ENCODE measurements at regions not wholly inside any gene's neighbourhood (a gene's known extent, or its start where the extent isn't known, plus 50 kb on each side); places are given as distances from the start of the nearest gene placed in this dataset.

DNA sequence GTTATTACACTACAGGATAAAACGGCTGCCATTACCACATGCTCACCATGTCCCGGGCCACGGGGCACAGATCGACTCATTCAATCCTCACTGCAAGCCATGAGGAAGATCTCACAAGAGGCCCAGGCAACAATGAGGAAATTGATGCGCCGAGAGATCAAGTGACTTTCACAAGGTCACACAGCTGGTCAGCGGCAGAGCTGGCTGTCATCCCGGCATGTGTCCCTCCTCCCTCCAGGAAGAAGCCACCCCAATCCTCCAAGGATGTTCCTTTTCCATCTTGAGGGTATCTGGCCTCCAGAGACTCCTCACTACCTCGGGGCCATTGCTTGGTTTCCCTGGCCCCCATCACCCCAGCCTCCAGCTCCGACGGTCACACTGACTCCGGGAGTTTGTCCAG lies 65.3 kb upstream of the GLI2 start:
- H3K4me3 ChIP-seq (ENCODE audit: insufficient read depth, low read depth, low read length) = no peak overlapping the region
- no peak for DNase-seq
- peaks cover 7% of the 10 kb centered on the region for H3K27me3 ChIP-seq (ENCODE audit: control insufficient read depth, insufficient read depth, low read length)
- no peaks in the 10 kb centered on the region for H3K36me3 ChIP-seq (replicated peaks; ENCODE audit: control insufficient read depth, insufficient read depth, low read length)

DNA sequence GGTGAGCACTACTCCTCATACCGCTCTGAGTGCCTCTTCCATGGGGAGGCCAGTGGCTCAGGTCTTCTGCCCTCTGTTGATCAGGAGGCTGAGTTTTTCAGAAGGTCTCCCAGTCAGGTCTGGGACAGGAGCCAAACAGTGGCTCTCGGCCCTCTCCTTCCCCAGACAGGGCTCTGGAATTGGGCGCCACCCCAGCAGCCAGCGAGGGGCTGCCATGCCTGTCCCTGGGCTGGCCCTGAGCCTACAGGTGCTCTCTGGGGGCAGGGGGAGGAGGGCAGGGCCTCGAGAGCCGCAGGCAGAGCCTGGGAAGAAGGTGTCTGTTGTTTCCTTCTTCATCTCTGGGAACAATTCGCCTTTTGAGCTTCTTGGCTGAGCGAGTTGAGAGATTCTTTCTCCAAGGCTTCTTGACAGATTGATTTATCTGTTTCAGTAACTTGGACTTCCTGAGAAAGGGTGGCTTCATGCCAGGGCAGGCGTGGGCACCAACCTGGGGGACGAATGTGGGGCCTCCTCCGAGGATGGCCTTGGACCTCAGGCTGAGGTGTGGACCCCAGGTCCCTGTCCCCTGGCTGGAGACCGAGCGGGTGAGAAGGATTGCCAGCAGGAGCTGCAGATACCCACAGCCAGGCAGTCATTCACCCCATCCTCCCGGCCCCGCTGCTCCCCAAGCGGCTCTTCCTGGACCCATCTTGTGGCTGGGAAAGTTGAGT lies 64.7 kb upstream of the GLI2 start:
- no peak for DNase-seq
- peaks cover 7% of the 10 kb centered on the region for H3K27me3 ChIP-seq (ENCODE audit: control insufficient read depth, insufficient read depth, low read length)

DNA sequence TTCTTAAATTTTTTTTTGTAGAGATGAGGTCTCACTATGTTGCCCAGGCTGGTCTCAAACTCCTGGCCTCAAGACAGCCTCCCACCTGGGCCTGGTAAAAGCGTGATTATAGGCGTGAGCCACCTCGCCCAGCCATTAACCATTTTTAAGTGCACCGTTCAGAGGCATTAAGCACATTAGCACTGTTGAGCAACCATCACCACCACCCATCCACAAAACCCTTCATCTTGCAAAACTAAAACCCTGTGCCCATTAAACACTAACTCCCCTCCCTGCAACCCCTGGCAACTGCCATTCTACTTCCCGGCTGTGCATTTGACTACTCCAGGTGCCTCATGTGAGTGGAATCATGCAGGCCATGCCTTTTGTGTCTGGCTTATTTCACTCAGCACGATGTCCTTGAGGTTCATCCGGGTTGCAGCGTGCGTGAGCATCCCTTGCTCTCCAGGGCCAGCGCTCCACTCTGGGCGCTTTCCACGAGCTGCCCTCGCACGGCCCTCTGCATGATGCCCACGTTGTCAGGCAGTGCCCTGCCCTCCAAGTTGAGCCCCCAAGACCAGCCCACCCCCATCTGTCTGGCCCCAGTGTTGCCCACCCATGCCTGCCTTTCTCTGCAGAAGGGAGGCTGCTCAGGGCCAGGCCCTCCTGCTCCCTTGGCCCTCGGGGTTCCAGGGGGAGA lies 63.0 kb upstream of the GLI2 start:
- H3K27me3 ChIP-seq (ENCODE audit: control insufficient read depth, insufficient read depth, low read length) = peaks cover 7% of the 10 kb centered on the region
- H3K36me3 ChIP-seq (replicated peaks; ENCODE audit: control insufficient read depth, insufficient read depth, low read length) = no peaks in the 10 kb centered on the region
- no peak overlapping the region for H3K4me3 ChIP-seq (ENCODE audit: insufficient read depth, low read depth, low read length)
- DNase-seq = no peak

More for the DNA sequence above, 64.7 kb upstream of the GLI2 start:
- H3K36me3 ChIP-seq (replicated peaks; ENCODE audit: control insufficient read depth, insufficient read depth, low read length) = no peaks in the 10 kb centered on the region
- H3K4me3 ChIP-seq (ENCODE audit: insufficient read depth, low read depth, low read length) = no peak overlapping the region

DNA sequence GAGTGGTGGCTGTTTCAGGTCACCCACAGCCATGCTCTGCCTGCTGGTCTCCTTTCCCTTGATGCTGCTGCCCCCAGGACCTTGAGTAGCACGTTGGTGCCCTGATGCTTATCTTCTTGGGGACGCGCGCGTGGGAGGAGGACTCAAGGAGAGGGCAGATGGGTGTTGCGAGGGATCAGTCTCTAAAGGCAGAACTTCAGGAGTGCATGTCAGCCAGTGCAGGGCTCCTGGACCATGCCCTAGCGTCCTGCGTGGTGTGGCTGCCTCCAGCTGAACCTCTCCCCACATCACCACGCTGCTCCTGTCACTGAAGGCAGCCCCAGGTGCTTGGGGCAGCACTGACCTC lies 62.5 kb upstream of the GLI2 start:
- peaks cover 7% of the 10 kb centered on the region for H3K27me3 ChIP-seq (ENCODE audit: control insufficient read depth, insufficient read depth, low read length)
- H3K36me3 ChIP-seq (replicated peaks; ENCODE audit: control insufficient read depth, insufficient read depth, low read length) = no peaks in the 10 kb centered on the region
- DNase-seq = no peak
- no peak overlapping the region for H3K4me3 ChIP-seq (ENCODE audit: insufficient read depth, low read depth, low read length)

DNA sequence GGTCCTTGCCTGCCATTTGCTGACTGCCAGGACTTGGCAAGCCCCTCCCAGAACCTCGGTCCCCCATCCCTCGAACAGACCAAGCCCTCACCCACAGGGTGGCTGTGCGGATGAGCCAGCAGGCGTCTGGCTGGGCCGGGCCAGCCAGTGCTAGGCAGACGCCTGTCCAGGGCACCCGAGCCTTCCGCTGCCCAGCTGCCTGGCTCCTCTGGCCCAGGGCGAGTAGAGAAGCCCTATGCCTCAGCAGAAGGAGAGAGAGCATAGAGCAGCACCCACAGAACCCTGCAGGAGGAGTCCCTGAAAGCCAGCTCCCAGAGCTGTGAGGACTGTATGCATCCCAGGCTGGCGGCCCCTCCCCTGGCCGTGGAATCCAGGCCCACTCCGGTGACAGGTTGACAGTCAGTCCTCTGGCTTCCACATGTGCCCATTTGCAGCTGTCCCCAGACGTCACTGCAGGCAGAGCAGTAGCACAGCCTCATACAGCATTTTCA lies 62.1 kb upstream of the GLI2 start:
- Histone ChIP-seq H3K36me3 (replicated peaks; ENCODE audit: control insufficient read depth, insufficient read depth, low read length) (no peaks in the 10 kb centered on the region), H3K27me3 (ENCODE audit: control insufficient read depth, insufficient read depth, low read length) (peaks cover 7% of the 10 kb centered on the region), H3K4me3 (ENCODE audit: insufficient read depth, low read depth, low read length) (no peak overlapping the region)
- DNase-seq = no peak

DNA sequence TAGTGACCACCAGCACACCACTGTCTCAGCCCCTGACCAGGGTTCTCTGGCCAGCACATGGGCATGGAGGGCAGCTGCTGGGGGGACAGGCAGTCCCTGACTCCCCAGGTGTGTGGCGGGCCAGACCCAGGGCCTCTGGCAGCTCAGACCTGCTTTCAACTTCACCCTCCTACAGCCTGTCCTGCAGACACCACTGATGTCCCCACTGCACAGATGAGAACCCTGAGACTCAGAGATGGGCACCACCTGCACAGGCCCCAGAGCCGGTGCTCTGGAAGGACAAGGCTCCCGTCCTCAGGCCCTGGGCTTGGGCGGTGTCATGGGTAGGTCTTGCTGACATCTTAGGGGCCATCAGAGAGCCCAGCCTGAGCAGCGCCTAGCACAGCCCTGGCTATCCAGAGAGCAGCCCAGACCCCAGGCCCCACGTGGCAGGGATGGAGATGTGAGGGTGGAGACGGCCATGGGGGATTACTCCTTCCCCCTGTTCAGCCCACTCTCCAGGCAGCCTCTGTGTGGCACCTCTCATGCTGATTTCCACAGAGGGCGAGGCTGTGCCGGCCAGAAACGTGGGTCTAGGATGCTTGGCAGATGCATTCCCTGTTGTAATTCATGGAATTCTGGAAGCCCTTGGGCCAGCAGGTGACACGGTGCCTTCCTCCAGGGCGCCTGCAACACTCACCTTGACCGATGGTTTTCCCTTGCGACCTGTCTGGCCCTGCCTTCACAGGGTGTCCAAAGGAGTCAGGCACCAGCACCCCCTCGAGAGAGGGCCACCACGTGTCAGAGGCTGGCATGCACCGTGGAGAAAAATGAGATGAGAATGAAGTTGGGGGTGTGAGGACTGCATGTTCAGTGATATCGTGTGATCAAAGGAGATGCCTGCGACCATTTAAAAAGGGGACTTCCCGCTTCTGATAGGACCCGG lies 61.2 kb upstream of the GLI2 start:
- Histone ChIP-seq H3K27me3 (ENCODE audit: control insufficient read depth, insufficient read depth, low read length) (peaks cover 7% of the 10 kb centered on the region), H3K4me3 (ENCODE audit: insufficient read depth, low read depth, low read length) (no peak overlapping the region), H3K36me3 (replicated peaks; ENCODE audit: control insufficient read depth, insufficient read depth, low read length) (no peaks in the 10 kb centered on the region)
- no peak for DNase-seq

DNA sequence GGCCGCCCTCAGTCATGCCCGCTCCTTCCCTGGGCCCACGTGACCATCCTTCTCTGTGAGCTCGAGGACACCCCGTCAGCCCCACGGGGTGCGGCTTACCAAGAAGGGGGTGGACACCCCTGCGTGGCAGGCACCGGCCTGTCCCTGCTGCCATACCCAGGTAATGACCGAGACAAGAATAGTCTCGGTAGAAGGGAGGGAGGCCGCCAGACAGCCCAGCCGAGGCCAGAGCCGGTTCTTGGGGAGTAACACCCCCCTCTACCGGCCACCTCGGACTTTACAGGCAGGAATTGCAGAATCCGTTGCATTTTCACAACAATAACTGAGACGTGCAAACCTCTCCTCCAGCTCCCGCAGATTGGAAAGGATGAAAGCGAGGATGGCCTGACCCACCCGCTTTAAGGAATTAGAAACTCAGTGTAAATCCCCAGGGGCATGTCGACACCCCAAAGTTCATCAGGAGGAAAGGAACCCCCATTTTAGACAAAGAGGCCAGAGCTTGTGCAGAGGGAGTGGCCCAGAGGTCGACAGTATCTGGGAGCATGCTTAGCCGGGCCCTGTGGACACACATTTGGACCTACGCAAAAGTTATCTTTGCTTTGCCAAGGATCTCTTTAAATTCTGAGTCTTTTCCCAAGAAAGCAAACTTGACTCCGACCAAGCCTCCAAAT lies 60.1 kb upstream of the GLI2 start:
- Histone ChIP-seq H3K36me3 (replicated peaks; ENCODE audit: control insufficient read depth, insufficient read depth, low read length) (no peaks in the 10 kb centered on the region), H3K27me3 (ENCODE audit: control insufficient read depth, insufficient read depth, low read length) (peaks cover 2% of the 10 kb centered on the region; the same call in 1 of the 2 replicates), H3K4me3 (ENCODE audit: insufficient read depth, low read depth, low read length) (no peak overlapping the region)
- DNase-seq = peak; percentile 95

DNA sequence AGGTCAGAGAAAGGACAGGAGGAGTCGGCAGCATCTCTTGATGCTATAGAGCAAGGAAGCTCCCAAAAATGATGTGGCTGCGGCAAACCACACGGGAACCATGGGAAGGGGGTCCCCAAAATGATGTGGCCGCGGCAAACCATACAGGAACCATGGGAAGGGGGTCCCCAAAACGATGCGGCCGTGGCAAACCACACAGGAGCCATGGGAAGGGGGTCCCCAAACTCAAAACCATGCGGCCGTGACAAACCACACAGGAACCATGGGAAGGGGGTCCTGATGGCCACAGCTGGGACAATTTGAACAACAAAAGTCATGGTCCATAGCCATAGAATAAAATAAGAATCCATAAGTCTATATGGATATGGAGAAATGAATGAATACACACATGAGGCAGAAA lies 58.4 kb upstream of the GLI2 start:
- no peak for DNase-seq
- Histone ChIP-seq H3K27me3 (ENCODE audit: control insufficient read depth, insufficient read depth, low read length) (peaks cover 1% of the 10 kb centered on the region; the same call in 1 of the 2 replicates), H3K4me3 (ENCODE audit: insufficient read depth, low read depth, low read length) (no peak overlapping the region), H3K36me3 (replicated peaks; ENCODE audit: control insufficient read depth, insufficient read depth, low read length) (no peaks in the 10 kb centered on the region)

DNA sequence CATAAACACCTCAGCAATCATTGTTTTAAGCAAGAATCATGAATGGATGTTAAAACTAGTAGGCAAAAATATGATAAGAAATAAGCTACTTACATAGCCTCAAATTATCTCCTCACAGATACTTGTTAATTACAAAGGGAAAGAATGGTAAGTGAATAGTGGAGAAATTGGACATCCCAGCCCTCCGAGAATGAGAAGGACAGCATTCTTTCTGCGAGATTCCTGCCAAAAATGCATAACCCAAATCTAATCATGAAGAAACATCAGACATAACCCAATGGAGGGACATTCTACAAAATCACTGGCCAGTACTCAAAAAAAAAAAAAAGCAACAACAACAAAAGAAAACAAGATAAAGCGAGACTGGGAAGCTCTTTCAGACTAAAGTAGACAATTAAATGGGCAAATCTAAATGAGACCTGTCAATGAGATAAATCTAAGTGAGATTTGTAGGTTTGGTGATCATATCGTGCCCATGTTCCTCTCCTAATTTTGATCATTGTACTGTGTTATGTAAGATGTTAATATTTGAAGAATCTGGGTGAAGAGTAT lies 57.9 kb upstream of the GLI2 start:
- no peaks in the 10 kb centered on the region for H3K36me3 ChIP-seq (replicated peaks; ENCODE audit: control insufficient read depth, insufficient read depth, low read length)
- peaks cover 1% of the 10 kb centered on the region; the same call in 1 of the 2 replicates for H3K27me3 ChIP-seq (ENCODE audit: control insufficient read depth, insufficient read depth, low read length)
- DNase-seq = no peak
- H3K4me3 ChIP-seq (ENCODE audit: insufficient read depth, low read depth, low read length) = no peak overlapping the region

DNA sequence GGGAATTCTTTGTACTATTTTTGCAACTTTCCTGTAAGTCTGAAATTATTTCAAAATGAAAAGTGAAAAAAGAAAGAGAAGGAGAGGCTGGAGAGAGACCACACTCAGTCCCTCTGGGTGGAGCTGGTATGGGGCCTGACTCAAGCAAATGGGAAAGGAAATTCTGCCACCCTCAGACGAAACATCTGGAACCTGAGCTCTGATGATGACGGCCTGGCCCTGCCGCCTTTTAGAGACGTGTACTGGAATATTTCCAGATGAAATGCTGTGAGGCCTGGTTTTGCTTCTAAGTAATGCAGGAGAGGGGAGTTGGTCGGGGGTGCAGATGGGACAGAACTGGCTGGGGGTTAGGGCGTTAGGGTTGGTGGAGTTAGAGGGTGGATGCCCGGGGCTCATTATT lies 57.4 kb upstream of the GLI2 start:
- peaks cover 1% of the 10 kb centered on the region; the same call in 1 of the 2 replicates for H3K27me3 ChIP-seq (ENCODE audit: control insufficient read depth, insufficient read depth, low read length)
- no peak overlapping the region for H3K4me3 ChIP-seq (ENCODE audit: insufficient read depth, low read depth, low read length)
- no peak for DNase-seq
- no peaks in the 10 kb centered on the region for H3K36me3 ChIP-seq (replicated peaks; ENCODE audit: control insufficient read depth, insufficient read depth, low read length)

DNA sequence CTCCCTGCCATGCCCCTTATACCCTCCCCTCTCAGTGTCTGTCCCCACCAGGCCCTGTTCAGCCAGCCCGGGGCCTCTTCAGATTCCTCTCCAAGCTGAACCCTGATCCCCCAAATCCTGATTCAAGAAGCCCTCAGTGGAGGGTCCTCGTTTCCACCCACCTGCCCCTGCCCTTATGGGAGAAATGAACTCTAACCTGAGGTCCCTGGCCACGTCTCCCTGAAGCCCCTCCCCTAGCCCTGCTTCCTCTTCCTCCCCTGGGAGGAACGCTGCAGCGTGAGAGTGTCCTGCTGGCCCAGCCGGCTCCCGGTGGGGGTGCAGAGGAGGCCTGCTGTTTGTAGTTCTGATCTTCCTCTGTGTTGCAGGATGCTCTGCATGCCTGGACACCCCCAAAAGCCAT lies 56.7 kb upstream of the GLI2 start:
- no peak for DNase-seq
- Histone ChIP-seq H3K4me3 (ENCODE audit: insufficient read depth, low read depth, low read length) (no peak overlapping the region), H3K27me3 (ENCODE audit: control insufficient read depth, insufficient read depth, low read length) (peaks cover 1% of the 10 kb centered on the region; the same call in 1 of the 2 replicates), H3K36me3 (replicated peaks; ENCODE audit: control insufficient read depth, insufficient read depth, low read length) (no peaks in the 10 kb centered on the region)

DNA sequence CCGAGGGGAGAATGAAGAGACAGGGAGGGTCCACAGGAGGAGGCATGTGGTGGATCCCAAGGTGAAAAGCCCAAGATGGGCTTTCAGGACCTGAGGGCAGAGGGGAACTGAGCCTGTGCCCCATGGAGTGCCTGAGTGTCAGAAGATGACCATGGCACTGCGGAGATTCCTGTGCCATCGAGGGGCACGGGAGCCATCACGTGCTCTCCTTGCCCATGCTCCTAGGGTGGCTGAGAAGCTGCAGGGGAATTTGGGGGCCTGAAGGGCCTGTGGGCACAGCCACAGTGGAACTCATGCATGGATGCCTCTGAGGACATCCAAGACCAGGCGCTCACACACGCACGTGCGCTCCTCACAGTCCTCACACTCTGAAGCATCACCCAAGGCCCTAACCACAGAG lies 56.1 kb upstream of the GLI2 start:
- Histone ChIP-seq H3K36me3 (replicated peaks; ENCODE audit: control insufficient read depth, insufficient read depth, low read length) (no peaks in the 10 kb centered on the region), H3K27me3 (ENCODE audit: control insufficient read depth, insufficient read depth, low read length) (peaks cover 1% of the 10 kb centered on the region; the same call in 1 of the 2 replicates), H3K4me3 (ENCODE audit: insufficient read depth, low read depth, low read length) (no peak overlapping the region)
- DNase-seq = no peak

DNA sequence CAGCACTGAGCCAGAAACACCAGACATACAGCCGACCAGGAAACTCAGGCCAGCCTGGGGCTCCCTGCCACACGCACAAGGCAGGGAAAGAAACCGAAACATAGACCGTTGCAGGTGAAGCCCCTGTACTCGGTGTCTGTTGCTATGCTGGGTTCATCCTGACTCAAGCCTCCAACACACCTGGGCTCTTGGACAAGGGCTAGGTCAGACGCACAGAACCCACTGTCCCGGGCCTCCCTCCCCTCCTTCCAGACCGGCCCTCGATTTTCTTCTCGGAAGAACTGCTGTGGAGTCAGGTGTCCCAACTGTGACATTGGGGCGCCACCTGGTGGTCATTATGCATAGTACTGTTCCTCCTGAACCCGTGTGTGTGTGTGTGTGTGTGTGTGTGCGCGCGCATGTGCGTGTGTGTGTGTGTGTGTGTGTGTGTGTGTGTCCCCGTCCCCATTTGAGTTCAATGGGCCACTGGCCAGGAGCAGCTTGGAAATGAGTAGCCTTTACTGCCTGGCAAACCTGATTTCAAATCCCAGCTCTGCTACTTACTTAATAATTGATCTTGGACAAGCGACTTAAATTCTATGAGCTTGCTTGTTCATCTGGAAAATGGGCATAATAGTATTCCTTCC lies 55.4 kb upstream of the GLI2 start:
- no peak overlapping the region for H3K4me3 ChIP-seq (ENCODE audit: insufficient read depth, low read depth, low read length)
- DNase-seq = peak; percentile 92
- H3K36me3 ChIP-seq (replicated peaks; ENCODE audit: control insufficient read depth, insufficient read depth, low read length) = no peaks in the 10 kb centered on the region
- H3K27me3 ChIP-seq (ENCODE audit: control insufficient read depth, insufficient read depth, low read length) = peaks cover 1% of the 10 kb centered on the region; the same call in 1 of the 2 replicates

Measured in H7 (cell line).